Natural killer cell (primary cell): ENCODE measurements at regions not wholly inside any gene's neighbourhood (a gene's known extent, or its start where the extent isn't known, plus 50 kb on each side); places are given as distances from the start of the nearest gene placed in this dataset.
"Not testable (repeated sequence)": the region's sequence is repeated elsewhere in the genome, so short reads cannot be mapped to it uniquely, and the experiment has no call there.

Experiments used
- ATAC-seq, 3 donors: fragments of 150-1000 bp in 2 of 3; fragments of 200-7000 bp in 1 of 3; cut with Tn5 transposase; 1 replicate in 1 of 3; 2 replicates in 2 of 3; pipeline ENCODE4 v1.10.0; 2021; ENCODE audit warnings: mild to moderate bottlenecking in 2 of 3, moderate library complexity in 2 of 3
- DNase-seq, 2 donors: peaks; one replicate each; pipeline versions ENCODE4 v3.0.0 to v3.0.0-alpha.2; 2013 to 2021; ENCODE audit warnings: mixed read lengths in 1 of 2
- H3K27ac ChIP-seq: one replicate; pipeline ENCODE4 v1.5.1; 2013; ENCODE audit warnings: mild to moderate bottlenecking, low read length
- H3K27me3 ChIP-seq: one replicate; pipeline ENCODE4 v1.6.1; 2013; ENCODE audit warnings: low read length; ENCODE audit not compliant: control insufficient read depth, insufficient read depth
- H3K36me3 ChIP-seq: one replicate; pipeline ENCODE4 v1.6.1; 2013; ENCODE audit warnings: low read length; ENCODE audit not compliant: control insufficient read depth, insufficient read depth
- H3K4me1 ChIP-seq: one replicate; pipeline ENCODE4 v1.6.1; 2013; ENCODE audit warnings: low read length; ENCODE audit not compliant: control insufficient read depth, insufficient read depth
- H3K4me3 ChIP-seq: one replicate; pipeline ENCODE4 v1.5.1; 2013; ENCODE audit warnings: low read length
- H3K9me3 ChIP-seq: one replicate; pipeline ENCODE4 v1.6.1; 2013; ENCODE audit warnings: low read length; ENCODE audit not compliant: control insufficient read depth, insufficient read depth
- H3K27ac Mint-ChIP-seq, 2 donors: one replicate each; pipeline ENCODE4 v1.8.0; 2022; ENCODE audit warnings: mild to moderate bottlenecking in 2 of 2, mixed read lengths in 2 of 2, moderate library complexity in 1 of 2
- H3K27me3 Mint-ChIP-seq, 2 donors: one replicate each; pipeline ENCODE4 v1.8.0; 2022; ENCODE audit warnings: low read depth in 2 of 2, mixed read lengths in 2 of 2
- H3K36me3 Mint-ChIP-seq: one replicate; pipeline ENCODE4 v1.8.0; 2022; ENCODE audit warnings: mixed read lengths
- H3K4me1 Mint-ChIP-seq, 2 donors: one replicate each; pipeline ENCODE4 v1.8.0; 2022; ENCODE audit warnings: mixed read lengths in 2 of 2
- H3K4me3 Mint-ChIP-seq: one replicate; pipeline ENCODE4 v1.8.0; 2022; ENCODE audit warnings: mild to moderate bottlenecking, moderate library complexity, mixed read lengths
- H3K9me3 Mint-ChIP-seq, 2 donors: one replicate each; pipeline ENCODE4 v1.8.0; 2022; ENCODE audit warnings: mixed read lengths in 2 of 2
- WGBS: methylation state at CpG from one replicate; pipeline ENCODE4 v1.1.7; 2013; ENCODE audit warnings: missing lambda C conversion rate; ENCODE audit not compliant: insufficient coverage; 5-methylcytosine and 5-hydroxymethylcytosine counted together
- intact Hi-C: fragments of 100-400 bp; cut with micrococcal nuclease; formaldehyde crosslinking; loops from one replicate; pipeline ENCODE4 v1.14.2; 2022
- TF ChIP-seq, protein P1 (sequence below): fragments of 200-600 bp; IDR thresholded peaks from one replicate; pipeline ENCODE4 v1.8.0; 2022; ENCODE audit warnings: antibody characterized with exemption

DNA sequence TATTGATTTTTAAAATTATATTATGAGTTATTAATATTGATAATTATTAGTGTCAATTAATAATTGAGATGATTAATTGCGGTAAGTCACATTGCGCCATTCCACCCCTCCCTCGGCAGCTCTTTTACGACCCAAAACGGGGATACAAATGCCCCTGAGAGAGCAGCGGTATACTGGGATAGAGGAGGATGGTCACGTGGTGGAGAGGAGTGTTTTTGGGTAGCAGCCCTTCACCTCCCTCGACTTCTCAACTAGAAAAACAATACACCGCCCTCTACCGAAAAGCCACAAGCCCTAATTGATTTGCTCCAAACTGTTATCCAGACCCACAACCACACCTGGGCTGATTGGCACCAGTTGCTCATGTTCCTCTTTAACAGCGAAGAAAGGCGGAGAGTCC, 71.0 kb downstream of the DAPL1 start:
- DNase-seq, H3K4me3 Mint-ChIP-seq, H3K36me3 Mint-ChIP-seq, H3K27me3 ChIP-seq, H3K4me3 ChIP-seq, H3K27ac ChIP-seq, H3K36me3 ChIP-seq, H3K9me3 ChIP-seq, H3K27ac Mint-ChIP-seq, intact Hi-C loops, H3K9me3 Mint-ChIP-seq, H3K27me3 Mint-ChIP-seq, H3K4me1 Mint-ChIP-seq, H3K4me1 ChIP-seq, ATAC-seq: not testable (repeated sequence)
- 94% methylated on average over 9 of the region's 12 CpGs for WGBS

DNA sequence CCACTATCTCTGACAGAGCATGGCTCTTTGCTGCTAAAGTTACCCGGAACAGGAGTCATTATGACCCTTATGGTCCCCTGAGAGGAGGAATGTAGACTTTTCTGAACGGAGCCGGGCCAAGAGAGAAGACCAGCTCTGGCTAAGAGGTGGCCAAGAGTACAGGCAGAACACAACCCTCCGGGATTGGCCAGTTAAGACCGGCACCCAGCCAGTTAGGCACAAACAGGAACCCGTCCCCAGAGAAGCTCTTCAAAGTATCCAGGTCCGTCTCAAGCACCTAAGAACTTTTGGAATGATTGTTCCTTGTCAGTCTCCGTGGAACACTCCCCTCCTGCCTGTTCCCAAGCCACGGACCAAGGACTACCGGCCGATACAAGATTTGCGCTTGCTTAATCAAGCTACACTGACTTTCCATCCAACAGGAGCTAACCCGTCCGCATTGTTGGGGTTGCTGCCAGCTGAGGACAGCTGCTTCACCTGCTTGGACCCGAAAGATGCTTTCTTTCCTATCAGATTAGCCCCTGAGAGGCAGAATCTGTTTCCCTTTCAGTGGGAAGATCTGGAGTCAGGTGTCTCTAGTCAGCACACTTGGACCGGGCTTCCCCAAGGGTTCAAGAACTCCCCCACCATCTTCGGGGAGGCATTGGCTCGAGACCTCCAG, 72.5 kb downstream of the DAPL1 start:
- intact Hi-C loops, H3K4me3 Mint-ChIP-seq, DNase-seq, H3K9me3 ChIP-seq, H3K36me3 ChIP-seq, H3K27ac Mint-ChIP-seq, H3K4me1 ChIP-seq, H3K9me3 Mint-ChIP-seq, H3K27me3 Mint-ChIP-seq, H3K27ac ChIP-seq, H3K36me3 Mint-ChIP-seq, H3K27me3 ChIP-seq, H3K4me1 Mint-ChIP-seq, ATAC-seq, H3K4me3 ChIP-seq: not testable (repeated sequence)
- WGBS = 90% methylated on average over 16 of the region's 18 CpGs

DNA sequence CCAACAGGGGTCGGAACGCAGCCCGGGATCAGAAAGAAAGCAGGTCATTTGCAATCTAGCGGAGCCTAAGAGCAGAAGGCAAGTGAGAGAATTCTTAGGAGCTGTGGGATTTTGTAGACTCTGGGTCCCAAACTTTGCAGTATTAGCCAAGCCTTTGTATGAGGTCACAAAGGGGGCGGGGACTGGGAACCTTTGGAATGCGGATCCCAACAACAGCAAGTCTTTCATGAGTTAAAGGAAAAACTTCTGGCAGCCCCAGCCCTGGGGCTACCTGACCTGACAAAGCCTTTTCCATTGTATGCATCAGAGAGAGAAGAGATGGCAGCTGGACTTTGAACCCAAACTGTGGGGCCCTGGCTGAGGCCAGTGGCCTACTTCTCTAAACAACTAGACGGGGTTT, 73.3 kb downstream of the DAPL1 start:
- H3K4me1 ChIP-seq, H3K27me3 ChIP-seq, H3K36me3 ChIP-seq, H3K27ac Mint-ChIP-seq, H3K27ac ChIP-seq, H3K4me1 Mint-ChIP-seq, ATAC-seq, intact Hi-C loops, H3K4me3 ChIP-seq, DNase-seq, H3K36me3 Mint-ChIP-seq, H3K9me3 ChIP-seq, H3K27me3 Mint-ChIP-seq, H3K4me3 Mint-ChIP-seq, H3K9me3 Mint-ChIP-seq: not testable (repeated sequence)
- 95% methylated on average over 6 of the region's 7 CpGs for WGBS

DNA sequence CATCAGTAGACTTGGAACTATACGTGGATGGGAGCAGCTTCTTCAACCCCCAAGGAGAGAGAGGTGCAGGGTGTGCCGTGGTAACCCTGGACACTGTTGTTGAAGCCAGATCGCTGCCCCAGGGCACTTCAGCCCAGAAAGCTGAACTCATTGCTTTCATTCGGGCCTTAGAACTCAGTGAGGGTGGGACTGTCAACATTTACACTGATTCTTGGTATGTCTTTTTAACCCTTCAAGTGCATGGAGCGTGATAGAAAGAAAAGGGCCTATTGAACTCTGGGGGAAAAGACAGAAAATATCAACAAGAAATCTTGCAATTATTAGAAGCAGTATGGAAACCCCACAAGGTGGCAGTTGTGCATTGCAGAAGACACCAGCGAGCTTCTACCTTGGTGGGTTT, 74.0 kb downstream of the DAPL1 start:
- not testable (repeated sequence) for H3K27me3 Mint-ChIP-seq, ATAC-seq, H3K9me3 Mint-ChIP-seq

DNA sequence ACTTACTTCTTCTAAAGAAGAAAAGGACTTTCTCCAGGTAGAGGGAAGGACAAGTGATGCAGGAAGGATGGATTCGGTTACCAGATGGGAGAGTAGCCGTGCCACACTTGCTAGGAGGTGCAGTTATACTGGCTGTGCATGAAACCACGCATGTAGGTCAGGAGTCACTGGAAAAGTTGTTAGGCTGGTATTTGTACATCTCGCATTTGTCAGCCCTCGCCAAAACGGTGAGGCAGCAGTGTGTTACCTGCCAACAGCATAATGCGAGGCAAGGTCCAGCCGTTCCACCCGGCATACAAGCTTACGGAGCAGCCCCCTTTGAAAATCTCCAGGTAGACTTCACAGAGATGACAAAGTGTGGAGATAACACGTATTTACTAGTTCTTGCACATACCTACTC, 74.5 kb downstream of the DAPL1 start:
- 91% methylated on average over 11 of the region's 11 CpGs for WGBS
- intact Hi-C loops = not testable (repeated sequence)

More for the DNA sequence above, 74.0 kb downstream of the DAPL1 start:
- H3K4me3 ChIP-seq, H3K27ac ChIP-seq, DNase-seq, H3K4me1 ChIP-seq, H3K27ac Mint-ChIP-seq, H3K4me1 Mint-ChIP-seq, H3K4me3 Mint-ChIP-seq, H3K27me3 ChIP-seq, intact Hi-C loops, H3K36me3 ChIP-seq, H3K36me3 Mint-ChIP-seq, H3K9me3 ChIP-seq: not testable (repeated sequence)
- 89% methylated on average over 1 of the region's 6 CpGs for WGBS

DNA sequence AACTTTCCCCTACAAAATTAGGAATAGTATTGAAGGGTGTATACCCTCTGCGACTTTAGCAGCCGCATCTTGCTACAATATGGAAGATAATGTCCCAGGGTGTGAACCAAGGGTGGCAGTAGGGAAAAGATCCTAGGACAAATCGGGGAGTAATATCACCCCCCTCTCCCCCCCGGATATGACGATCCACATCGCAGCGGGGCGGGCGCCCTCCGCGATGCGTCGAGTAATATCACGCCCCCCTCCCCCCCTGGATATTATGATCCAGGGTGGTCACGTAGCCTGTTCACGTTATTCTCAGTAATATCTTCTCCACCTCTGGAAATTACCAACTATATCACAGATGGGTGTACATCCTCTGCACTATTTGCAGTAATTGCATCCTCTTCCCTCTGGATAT, 82.9 kb downstream of the DAPL1 start:
- intact Hi-C loops = no loop called here
- Histone ChIP-seq H3K4me3 (no peak overlapping the region), H3K36me3 (no peaks in the 10 kb centered on the region), H3K4me1 (no peaks in the 10 kb centered on the region), H3K9me3 (no peaks in the 10 kb centered on the region), H3K27me3 (no peaks in the 10 kb centered on the region), H3K27ac (no peak overlapping the region)
- H3K36me3 Mint-ChIP-seq = no peaks in the 10 kb centered on the region
- 85% methylated on average over 11 of the region's 16 CpGs for WGBS
- DNase-seq = no peak
- H3K27ac Mint-ChIP-seq = no peak overlapping the region
- ATAC-seq = peak in 1 of 3 donors; percentile 24
- H3K27me3 Mint-ChIP-seq = peaks cover 0 to 3% of the 10 kb centered on the region in 2 donors
- no peak overlapping the region for H3K4me3 Mint-ChIP-seq
- TF ChIP-seq, protein P1, sequence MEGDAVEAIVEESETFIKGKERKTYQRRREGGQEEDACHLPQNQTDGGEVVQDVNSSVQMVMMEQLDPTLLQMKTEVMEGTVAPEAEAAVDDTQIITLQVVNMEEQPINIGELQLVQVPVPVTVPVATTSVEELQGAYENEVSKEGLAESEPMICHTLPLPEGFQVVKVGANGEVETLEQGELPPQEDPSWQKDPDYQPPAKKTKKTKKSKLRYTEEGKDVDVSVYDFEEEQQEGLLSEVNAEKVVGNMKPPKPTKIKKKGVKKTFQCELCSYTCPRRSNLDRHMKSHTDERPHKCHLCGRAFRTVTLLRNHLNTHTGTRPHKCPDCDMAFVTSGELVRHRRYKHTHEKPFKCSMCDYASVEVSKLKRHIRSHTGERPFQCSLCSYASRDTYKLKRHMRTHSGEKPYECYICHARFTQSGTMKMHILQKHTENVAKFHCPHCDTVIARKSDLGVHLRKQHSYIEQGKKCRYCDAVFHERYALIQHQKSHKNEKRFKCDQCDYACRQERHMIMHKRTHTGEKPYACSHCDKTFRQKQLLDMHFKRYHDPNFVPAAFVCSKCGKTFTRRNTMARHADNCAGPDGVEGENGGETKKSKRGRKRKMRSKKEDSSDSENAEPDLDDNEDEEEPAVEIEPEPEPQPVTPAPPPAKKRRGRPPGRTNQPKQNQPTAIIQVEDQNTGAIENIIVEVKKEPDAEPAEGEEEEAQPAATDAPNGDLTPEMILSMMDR = no peak
- H3K9me3 Mint-ChIP-seq = no peaks in the 10 kb centered on the region
- H3K4me1 Mint-ChIP-seq = no peaks in the 10 kb centered on the region

More for the DNA sequence above, 74.5 kb downstream of the DAPL1 start:
- H3K9me3 ChIP-seq, H3K27ac Mint-ChIP-seq, H3K4me3 ChIP-seq, DNase-seq, H3K9me3 Mint-ChIP-seq, H3K36me3 Mint-ChIP-seq, H3K36me3 ChIP-seq, H3K27me3 Mint-ChIP-seq, ATAC-seq, H3K4me1 ChIP-seq, H3K27ac ChIP-seq, H3K27me3 ChIP-seq, H3K4me3 Mint-ChIP-seq, H3K4me1 Mint-ChIP-seq: not testable (repeated sequence)
